HepG2 (cell line): ENCODE measurements at regions not wholly inside any gene's neighbourhood (a gene's known extent, or its start where the extent isn't known, plus 50 kb on each side); places are given as distances from the start of the nearest gene placed in this dataset.

Source experiments
- ATAC-seq: fragments of 200-7000 bp; cut with Tn5 transposase; 3 replicates; pipeline ENCODE4 v1.9.1; 2020; ENCODE audit warnings: mild to moderate bottlenecking, moderate library complexity
- BruUV-seq: library from RNA; stranded (reverse); fragments of 400-500 nt; replicated peaks from 2 replicates; lab custom pipeline; 2021; lab: Mats Ljungman, UMichigan
- CTCF ChIA-PET: fragments of 300-600 bp; formaldehyde crosslinking; extraction: SDS; loops from one replicate; lab custom pipeline; 2021; ENCODE audit warnings: low total read pairs, inconsistent platforms, low intra/inter-chr PET ratio; lab: Yijun Ruan, JAX
- POLR2A ChIA-PET: fragments of 350-600 bp; sonication (Branson Sonifier 250); formaldehyde crosslinking; loops from one replicate; lab custom pipeline; 2020; ENCODE audit warnings: antibody characterized with exemption, inconsistent platforms; lab: Yijun Ruan, JAX
- DNase-seq: peaks from one replicate; pipeline ENCODE4 v3.0.0-alpha.2; 2015; ENCODE audit warnings: low spot score
- FAIRE-seq: peaks from 3 replicates; lab custom pipeline; 2011; peaks lifted over from hg19 to GRCh38; lab: Jason Lieb, UNC
- H2AFZ ChIP-seq: one replicate; pipeline ENCODE4 v1.6.1; 2011; ENCODE audit warnings: low read length, inconsistent platforms
- H3K27ac ChIP-seq: fragments of 300-600 bp; 3 replicates; pipeline ENCODE4 v1.8.0; 2011; ENCODE audit warnings: mixed run types, mild to moderate bottlenecking, mixed read lengths, low read length, inconsistent platforms; ENCODE audit not compliant: insufficient read depth; ENCODE audit errors: extremely low read length
- H3K27me3 ChIP-seq, 2 experiments: fragments of 200-600 bp in 1 of 2; 2 replicates in 1 of 2; 3 replicates in 1 of 2; pipeline versions ENCODE4 v1.6.0 to v1.8.0; 2011; ENCODE audit warnings: low read length in 2 of 2, mild to moderate bottlenecking in 2 of 2, moderate library complexity in 2 of 2, inconsistent platforms in 1 of 2; ENCODE audit not compliant: insufficient read depth in 2 of 2, control insufficient read depth in 1 of 2
- H3K36me3 ChIP-seq, 2 experiments: fragments of 200-600 bp in 1 of 2; replicated peaks in 1 of 2; 2 replicates in 1 of 2; 3 replicates in 1 of 2; pipeline versions ENCODE4 v1.5.1 to v1.8.0; 2011; ENCODE audit warnings: low read length in 2 of 2, inconsistent platforms in 1 of 2; ENCODE audit not compliant: insufficient read depth in 2 of 2, control insufficient read depth in 1 of 2
- H3K4me1 ChIP-seq: 2 replicates; pipeline ENCODE4 v1.5.1; 2012; ENCODE audit warnings: low read length, inconsistent platforms; ENCODE audit not compliant: insufficient read depth
- H3K4me2 ChIP-seq: 2 replicates; pipeline ENCODE4 v1.6.0; 2011; ENCODE audit warnings: low read depth, low read length, inconsistent platforms
- H3K4me3 ChIP-seq, 3 experiments: fragments of 200-600 bp in 1 of 3; sonication (generic), shearing (Covaris generic) in 1 of 3; replicated peaks in 1 of 3; 2 replicates each; pipeline ENCODE4 v1.5.1; 2011 to 2016; ENCODE audit warnings: low read length in 3 of 3, inconsistent platforms in 2 of 3, low read depth in 2 of 3, mild to moderate bottlenecking in 2 of 3, control low read depth in 1 of 3, mixed read lengths in 1 of 3; ENCODE audit not compliant: insufficient read depth in 1 of 3
- H3K79me2 ChIP-seq: one replicate; pipeline ENCODE4 v1.6.1; 2011; ENCODE audit warnings: low read length, inconsistent platforms; ENCODE audit not compliant: insufficient read depth
- H3K9ac ChIP-seq: 2 replicates; pipeline ENCODE4 v1.6.0; 2011; ENCODE audit warnings: mild to moderate bottlenecking, low read depth, low read length, inconsistent platforms; ENCODE audit not compliant: insufficient read depth
- H3K9me3 ChIP-seq: 2 replicates; pipeline ENCODE4 v1.5.1; 2012; ENCODE audit warnings: mild to moderate bottlenecking, low read length
- H4K20me1 ChIP-seq: 2 replicates; pipeline ENCODE4 v1.6.0; 2011; ENCODE audit warnings: inconsistent platforms, mild to moderate bottlenecking, low read length, moderate library complexity; ENCODE audit not compliant: insufficient read depth
- BCLAF1 ChIP-seq: fragments of 450-650 bp; IDR thresholded peaks from 2 replicates; pipeline ENCODE4 v1.6.1; 2017; ENCODE audit warnings: mild to moderate bottlenecking
- UBTF ChIP-seq: sonication (generic); formaldehyde crosslinking; IDR thresholded peaks from 2 replicates; pipeline ENCODE4 v1.4.0; 2020; ENCODE audit warnings: mild to moderate bottlenecking, missing genetic modification reagents
- ZBTB37 ChIP-seq: sonication (generic); formaldehyde crosslinking; IDR thresholded peaks from 2 replicates; pipeline ENCODE4 v1.4.0; 2020; ENCODE audit warnings: mild to moderate bottlenecking, missing genetic modification reagents
- ZNF263 ChIP-seq: sonication (generic); formaldehyde crosslinking; IDR thresholded peaks from 2 replicates; pipeline ENCODE4 v1.4.0; 2020; ENCODE audit warnings: missing genetic modification reagents
- WGBS: methylation state at CpG from one replicate; pipeline ENCODE4 v1.1.6; 2017; ENCODE audit warnings: low lambda C conversion rate; 5-methylcytosine and 5-hydroxymethylcytosine counted together
- in situ Hi-C: cut with HindIII; loops from 2 replicates; pipeline ENCODE4 v1.10.0; 2017; ENCODE audit warnings: low pct_unique_long_range_greater_than_20kb; ENCODE audit not compliant: extremely low pct_ligation_motif_present
- intact Hi-C: fragments of 100-400 bp; cut with micrococcal nuclease; formaldehyde crosslinking; loops from one replicate; pipeline ENCODE4 v1.10.0; 2022; ENCODE audit not compliant: unreplicated experiment
- TF ChIP-seq, protein P1 (sequence below): sonication (generic); formaldehyde crosslinking; conservative IDR thresholded peaks from 2 replicates; pipeline ENCODE4 v1.8.0; 2022; ENCODE audit warnings: missing genetic modification reagents

GRCh38 chr2:139201516-139201915 lies 421.3 kb upstream of the NXPH2 start:
- DNase-seq (no peak), FAIRE-seq (no peak), ATAC-seq (no peak)
- Histone ChIP-seq H3K27ac (no peak overlapping the region), H3K4me1 (no peaks in the 10 kb centered on the region), H3K27me3 (no peaks in the 10 kb centered on the region), H3K4me3 (no peak overlapping the region), H3K9ac (no peak overlapping the region), H3K79me2 (no peaks in the 10 kb centered on the region), H3K36me3 (no peaks in the 10 kb centered on the region), H3K4me2 (no peak overlapping the region), H3K9me3 (no peaks in the 10 kb centered on the region), H4K20me1 (no peaks in the 10 kb centered on the region), H2AFZ (no peak overlapping the region)
- ChIA-PET POLR2A (no interaction called here), CTCF (no interaction called here)
- intact Hi-C loops = no loop called here
- in situ Hi-C loops = no loop called here
- TF ChIP-seq BCLAF1 (no peak), ZNF263 (CRISPR knock-in tag) (no peak)
- 15% methylated on average over 2 of the region's 2 CpGs for WGBS
- no TSS peak for BruUV-seq

- no peaks in the 10 kb centered on the region for H3K27me3 ChIP-seq
- intact Hi-C loops = no loop called here
- in situ Hi-C loops = no loop called here
- no peaks in the 10 kb centered on the region for H3K9me3 ChIP-seq
- ChIA-PET POLR2A (no interaction called here), CTCF (no interaction called here)
- H3K9ac ChIP-seq = no peak overlapping the region
- no peaks in the 10 kb centered on the region for H3K79me2 ChIP-seq
- no peaks in the 10 kb centered on the region for H3K4me1 ChIP-seq
- DNase-seq (no peak), FAIRE-seq (no peak), ATAC-seq (peak; percentile 75)
- no TSS peak for BruUV-seq
- no peaks in the 10 kb centered on the region for H3K36me3 ChIP-seq
- no peak overlapping the region for H3K4me3 ChIP-seq
- H2AFZ ChIP-seq = no peak overlapping the region
- 5% methylated on average over 4 of the region's 4 CpGs for WGBS
- H3K4me2 ChIP-seq = no peak overlapping the region
- H3K27ac ChIP-seq = no peak overlapping the region
- no peaks in the 10 kb centered on the region for H4K20me1 ChIP-seq
- TF ChIP-seq, protein P1, sequence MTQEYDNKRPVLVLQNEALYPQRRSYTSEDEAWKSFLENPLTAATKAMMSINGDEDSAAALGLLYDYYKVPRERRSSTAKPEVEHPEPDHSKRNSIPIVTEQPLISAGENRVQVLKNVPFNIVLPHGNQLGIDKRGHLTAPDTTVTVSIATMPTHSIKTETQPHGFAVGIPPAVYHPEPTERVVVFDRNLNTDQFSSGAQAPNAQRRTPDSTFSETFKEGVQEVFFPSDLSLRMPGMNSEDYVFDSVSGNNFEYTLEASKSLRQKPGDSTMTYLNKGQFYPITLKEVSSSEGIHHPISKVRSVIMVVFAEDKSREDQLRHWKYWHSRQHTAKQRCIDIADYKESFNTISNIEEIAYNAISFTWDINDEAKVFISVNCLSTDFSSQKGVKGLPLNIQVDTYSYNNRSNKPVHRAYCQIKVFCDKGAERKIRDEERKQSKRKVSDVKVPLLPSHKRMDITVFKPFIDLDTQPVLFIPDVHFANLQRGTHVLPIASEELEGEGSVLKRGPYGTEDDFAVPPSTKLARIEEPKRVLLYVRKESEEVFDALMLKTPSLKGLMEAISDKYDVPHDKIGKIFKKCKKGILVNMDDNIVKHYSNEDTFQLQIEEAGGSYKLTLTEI (CRISPR knock-in tag) = no peak
- TF ChIP-seq UBTF (CRISPR knock-in tag) (no peak), ZBTB37 (CRISPR knock-in tag) (no peak)
These were observed 416.6 kb upstream of the NXPH2 start for GRCh38 chr2:139196754-139197153.
